GM18870 (cell line): ENCODE measurements at regions not wholly inside any gene's neighbourhood (a gene's known extent, or its start where the extent isn't known, plus 50 kb on each side); places are given as distances from the start of the nearest gene placed in this dataset.
"Not testable (repeated sequence)": the region's sequence is repeated elsewhere in the genome, so short reads cannot be mapped to it uniquely, and the experiment has no call there.

Experiments used
- ATAC-seq: cut with Tn5 transposase; IDR thresholded peaks from one replicate; pipeline ENCODE4 v1.9.1; 2021; ENCODE audit warnings: moderate library complexity; ENCODE audit not compliant: unreplicated experiment

DNA sequence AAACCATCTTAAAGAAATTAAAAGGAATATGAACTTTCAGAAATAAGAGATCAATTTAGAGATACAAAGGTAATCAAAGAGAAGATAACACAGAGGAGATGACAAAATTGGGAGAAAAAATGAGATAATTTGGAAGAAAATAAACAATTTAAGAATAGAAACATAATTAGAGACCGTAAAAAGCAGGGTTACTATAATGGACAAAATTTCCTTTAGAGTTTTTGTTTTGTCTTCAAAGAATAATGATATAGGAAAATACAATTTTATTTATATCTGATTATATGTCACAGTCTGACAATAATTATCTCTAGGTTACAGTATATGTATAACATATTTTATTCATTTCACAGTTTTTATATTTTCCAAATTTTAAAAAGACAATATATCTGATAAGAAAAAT lies 716.4 kb upstream of the ZNF804A start:
- no peak for ATAC-seq

GRCh38 chr2:183892315-183892941 lies 705.9 kb upstream of the ZNF804A start:
- no peak for ATAC-seq

DNA sequence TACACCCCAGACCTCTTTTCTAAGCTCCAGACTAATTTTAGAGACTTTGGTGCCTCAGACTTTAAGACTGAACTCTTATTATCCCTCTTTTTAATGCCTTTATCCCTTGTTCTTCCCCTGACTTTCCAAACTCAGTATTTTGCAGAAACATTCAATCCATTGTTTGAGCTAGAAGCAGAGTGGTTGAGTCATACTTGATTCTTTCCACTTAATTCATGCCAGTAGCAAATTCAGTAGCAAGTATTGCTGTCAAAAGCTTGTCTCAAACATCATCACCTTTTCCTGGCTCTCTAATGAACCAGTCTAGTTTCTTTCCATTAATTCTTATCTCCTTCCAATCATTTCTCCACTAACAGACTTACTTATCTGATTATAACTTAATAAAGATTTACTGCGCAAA lies 699.7 kb upstream of the ZNF804A start:
- no peak for ATAC-seq

- ATAC-seq = no peak
Measured at GRCh38 chr2:183901931-183902330, 696.4 kb upstream of the ZNF804A start.

- ATAC-seq = no peak
Measured at GRCh38 chr2:183903026-183903425, 695.3 kb upstream of the ZNF804A start.

GRCh38 chr2:183916041-183916440 lies 682.3 kb upstream of the ZNF804A start:
- not testable (repeated sequence) for ATAC-seq

DNA sequence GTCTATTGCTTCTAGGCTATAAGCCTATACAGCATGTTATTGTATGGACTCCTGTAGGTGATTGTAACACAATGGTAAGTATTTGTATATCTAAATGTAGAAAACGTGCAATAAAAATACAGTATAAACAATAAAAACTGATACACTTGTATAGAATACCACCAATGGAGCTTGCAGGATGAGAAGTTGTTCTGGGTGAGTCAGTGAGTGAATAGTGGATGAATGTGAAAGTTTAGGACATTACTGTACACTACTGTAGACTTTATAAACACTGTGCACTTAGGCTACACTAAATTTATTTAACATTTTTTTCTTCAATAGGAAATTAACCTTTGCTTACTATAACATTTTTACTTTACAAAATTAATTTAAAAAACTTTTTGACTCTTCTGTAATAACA lies 679.2 kb upstream of the ZNF804A start:
- ATAC-seq = no peak

DNA sequence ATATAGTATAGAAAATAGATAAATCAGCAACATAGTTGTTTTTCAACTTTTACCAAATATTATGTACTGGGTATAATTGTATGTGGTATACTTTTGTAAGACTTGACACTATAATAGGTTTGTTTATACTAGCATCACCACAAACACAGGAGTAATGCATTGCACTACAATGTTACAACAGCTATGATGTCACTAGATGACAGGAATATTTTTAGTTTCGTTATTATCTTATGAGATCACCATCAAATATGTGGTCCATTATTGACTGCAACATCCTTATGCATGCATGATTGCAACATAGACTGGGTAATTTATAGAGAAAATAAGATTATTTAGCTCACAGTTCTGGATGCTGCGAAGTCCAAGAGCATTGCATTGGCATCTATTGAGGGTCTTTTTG lies 678.4 kb upstream of the ZNF804A start:
- no peak for ATAC-seq

DNA sequence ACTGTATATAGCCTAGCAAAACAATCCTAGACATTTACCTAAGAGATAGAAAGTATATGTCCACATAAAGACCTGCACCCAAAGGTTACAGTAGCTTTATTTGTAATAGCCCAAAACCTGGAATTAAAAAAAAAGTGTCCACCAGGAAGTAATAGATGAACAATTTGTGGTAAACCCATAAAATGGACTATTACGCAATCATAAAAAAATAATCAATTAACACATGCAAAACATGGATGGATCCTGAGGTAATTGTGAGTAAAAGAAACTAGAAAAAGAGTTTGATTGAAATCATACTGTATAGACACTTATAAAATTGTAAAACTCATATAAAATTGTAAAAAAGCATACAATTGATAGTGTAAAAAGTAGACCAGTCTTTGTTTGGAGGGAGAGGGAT lies 673.0 kb upstream of the ZNF804A start:
- no peak for ATAC-seq

GRCh38 chr2:183926433-183926832 lies 671.9 kb upstream of the ZNF804A start:
- ATAC-seq = no peak

- ATAC-seq = no peak
Measured at GRCh38 chr2:183927406-183928325, 670.7 kb upstream of the ZNF804A start.

- no peak for ATAC-seq
Measured at GRCh38 chr2:183935005-183935404, 663.3 kb upstream of the ZNF804A start.

DNA sequence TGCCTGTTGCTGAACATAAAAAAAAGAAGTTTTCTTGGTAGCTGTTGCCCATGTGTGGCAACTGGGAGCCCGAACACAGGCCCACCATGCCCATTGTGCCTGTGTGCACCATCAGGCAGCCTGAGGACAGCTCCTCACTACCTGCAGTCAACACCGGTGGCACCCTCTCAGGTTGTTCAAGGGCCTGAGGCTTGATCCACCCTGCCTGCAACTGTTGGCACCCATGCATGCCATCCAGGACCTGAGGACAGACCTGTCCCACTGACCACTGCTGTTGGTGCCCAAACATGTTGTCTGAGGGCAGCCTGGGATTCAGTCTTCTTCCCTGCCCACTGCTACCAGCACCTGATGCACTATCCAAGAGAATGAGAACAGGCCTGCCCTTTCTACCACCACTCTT lies 661.1 kb upstream of the ZNF804A start:
- ATAC-seq = no peak

- no peak for ATAC-seq
Measured at GRCh38 chr2:183946193-183946592, 652.1 kb upstream of the ZNF804A start.

- no peak for ATAC-seq
Measured at GRCh38 chr2:183948861-183949260, 649.5 kb upstream of the ZNF804A start.

DNA sequence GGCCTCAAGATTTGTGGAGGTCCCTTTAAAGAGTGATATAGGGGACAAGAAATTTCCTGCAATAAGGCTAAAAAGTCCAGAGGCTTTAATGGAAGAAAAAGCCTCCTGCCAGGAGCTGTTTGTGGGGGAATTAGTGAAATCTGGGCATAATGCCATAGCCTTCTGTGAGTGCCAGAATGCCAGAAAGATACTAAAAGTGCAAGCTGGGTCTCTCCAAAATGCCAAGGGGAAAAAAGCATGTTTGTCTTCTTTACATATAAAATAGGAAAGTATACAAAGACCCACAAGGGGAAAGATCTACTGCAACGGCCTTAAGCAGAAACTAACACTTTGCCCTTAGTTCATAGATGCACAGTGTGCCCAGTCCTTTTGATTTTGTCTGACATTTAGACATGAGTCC lies 647.7 kb upstream of the ZNF804A start:
- no peak for ATAC-seq

GRCh38 chr2:183951630-183952029 lies 646.7 kb upstream of the ZNF804A start:
- no peak for ATAC-seq

DNA sequence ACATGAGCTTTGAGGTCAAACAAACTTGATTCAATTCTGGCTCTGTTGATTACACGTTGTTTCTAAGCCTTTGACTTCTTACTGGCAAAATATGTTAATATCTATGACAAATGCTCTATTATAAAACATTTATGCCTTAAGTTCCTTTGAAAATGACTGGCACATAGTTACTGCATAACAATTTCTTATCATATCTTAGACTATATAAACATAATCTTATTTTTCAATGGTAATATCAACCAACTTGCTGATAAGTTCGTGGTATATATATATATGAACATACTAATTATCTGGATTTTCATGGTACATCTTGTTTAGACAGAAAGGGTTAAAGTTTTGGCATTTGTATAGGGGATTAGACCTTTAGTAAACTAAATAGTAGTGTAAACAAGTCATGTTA lies 645.6 kb upstream of the ZNF804A start:
- ATAC-seq = no peak

DNA sequence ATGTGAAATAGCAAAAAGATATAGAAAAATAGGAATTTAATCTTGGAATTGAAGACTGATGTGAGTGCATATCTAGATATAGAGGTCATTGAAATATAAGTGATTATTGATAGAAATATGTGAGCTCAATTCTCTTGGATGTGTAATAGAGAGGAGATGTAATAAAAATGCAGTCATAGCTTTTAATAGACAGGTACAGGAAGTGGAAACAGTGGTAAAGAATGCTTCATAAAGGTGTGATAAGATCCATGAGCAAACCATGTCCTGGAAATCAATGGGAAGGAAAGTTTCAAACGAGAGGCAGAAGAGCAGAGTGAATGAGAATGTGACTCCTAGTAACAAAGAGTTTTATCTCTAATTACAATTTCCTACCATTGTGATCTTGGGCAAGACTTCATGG lies 634.7 kb upstream of the ZNF804A start:
- ATAC-seq = no peak

DNA sequence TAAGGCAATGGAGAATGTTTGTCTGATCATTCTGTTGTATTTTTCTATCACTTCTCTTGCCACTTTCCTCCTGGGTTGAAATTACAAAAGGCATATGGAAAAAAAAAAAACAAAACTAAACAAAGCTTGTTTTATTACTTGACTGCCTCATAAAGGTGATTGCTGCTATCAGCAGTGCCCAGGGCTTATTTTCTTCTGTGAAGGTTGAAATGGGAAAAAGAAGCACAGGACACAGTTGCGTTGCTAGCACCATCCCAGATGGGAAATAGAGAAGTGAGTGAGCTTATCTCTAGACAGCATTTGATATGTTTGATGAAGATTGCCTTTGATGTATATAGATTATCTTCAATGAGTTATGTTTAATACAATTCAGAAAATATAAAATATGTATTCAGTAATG lies 633.8 kb upstream of the ZNF804A start:
- ATAC-seq = no peak

DNA sequence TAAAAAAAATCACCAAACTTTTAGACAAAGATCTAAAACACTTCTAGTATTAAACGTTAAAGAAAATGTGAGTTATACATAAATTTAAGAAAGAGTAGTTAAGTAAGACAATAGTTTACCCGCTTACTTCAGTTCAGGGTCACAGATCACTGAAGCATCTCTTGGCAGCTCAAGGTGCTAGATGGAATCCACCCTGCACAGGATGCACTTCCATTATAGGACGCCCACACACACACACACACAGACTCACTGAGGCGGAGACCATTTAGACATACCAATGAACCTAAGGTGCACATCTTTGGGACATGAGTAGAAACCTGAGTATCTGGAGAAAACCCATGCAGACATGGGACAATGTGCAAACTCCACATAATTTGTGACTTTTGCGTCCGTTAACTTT lies 630.6 kb upstream of the ZNF804A start:
- ATAC-seq = no peak

DNA sequence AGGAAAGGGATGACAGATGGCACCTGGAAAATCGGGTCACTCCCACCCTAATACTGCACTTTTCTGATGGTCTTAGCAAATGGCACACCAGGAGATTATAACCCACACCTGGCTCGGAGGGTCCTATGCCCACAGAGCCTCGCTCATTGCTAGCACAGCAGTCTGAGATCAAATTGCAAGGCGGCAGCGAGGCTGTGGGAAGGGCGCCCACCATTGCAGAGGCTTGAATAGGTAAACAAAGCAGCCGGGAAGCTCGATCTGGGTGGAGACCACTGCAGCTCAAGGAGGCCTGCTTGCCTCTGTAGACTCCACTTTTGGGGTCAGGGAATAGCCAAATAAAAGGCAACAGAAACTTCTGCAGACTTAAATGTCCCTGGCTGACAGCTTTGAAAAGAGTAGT lies 622.7 kb upstream of the ZNF804A start:
- ATAC-seq = not testable (repeated sequence)
